ENCODE measurements at regions not wholly inside any gene's neighbourhood (a gene's known extent, or its start where the extent isn't known, plus 50 kb on each side); places are given as distances from the start of the nearest gene placed in this dataset.

- TF ChIP-seq, protein P1, sequence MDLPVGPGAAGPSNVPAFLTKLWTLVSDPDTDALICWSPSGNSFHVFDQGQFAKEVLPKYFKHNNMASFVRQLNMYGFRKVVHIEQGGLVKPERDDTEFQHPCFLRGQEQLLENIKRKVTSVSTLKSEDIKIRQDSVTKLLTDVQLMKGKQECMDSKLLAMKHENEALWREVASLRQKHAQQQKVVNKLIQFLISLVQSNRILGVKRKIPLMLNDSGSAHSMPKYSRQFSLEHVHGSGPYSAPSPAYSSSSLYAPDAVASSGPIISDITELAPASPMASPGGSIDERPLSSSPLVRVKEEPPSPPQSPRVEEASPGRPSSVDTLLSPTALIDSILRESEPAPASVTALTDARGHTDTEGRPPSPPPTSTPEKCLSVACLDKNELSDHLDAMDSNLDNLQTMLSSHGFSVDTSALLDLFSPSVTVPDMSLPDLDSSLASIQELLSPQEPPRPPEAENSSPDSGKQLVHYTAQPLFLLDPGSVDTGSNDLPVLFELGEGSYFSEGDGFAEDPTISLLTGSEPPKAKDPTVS (IDR thresholded peaks at IDR 0.05; ENCODE audit: low read depth, low read length) = no peak
- TF ChIP-seq CUX1 (IDR thresholded peaks at IDR 0.05; ENCODE audit: insufficient replicate concordance, low read depth, low read length) (no peak), E2F4 (IDR thresholded peaks at IDR 0.05; ENCODE audit: low read depth, low read length) (no peak), CBFB (IDR thresholded peaks at IDR 0.05; ENCODE audit: low read depth) (no peak), FOXK2 (IDR thresholded peaks at IDR 0.05) (no peak), ATF7 (IDR thresholded peaks at IDR 0.05; ENCODE audit: low read depth) (no peak), IRF5 (IDR thresholded peaks at IDR 0.05; ENCODE audit: borderline replicate concordance) (no peak)
- TF ChIP-seq, protein P2, sequence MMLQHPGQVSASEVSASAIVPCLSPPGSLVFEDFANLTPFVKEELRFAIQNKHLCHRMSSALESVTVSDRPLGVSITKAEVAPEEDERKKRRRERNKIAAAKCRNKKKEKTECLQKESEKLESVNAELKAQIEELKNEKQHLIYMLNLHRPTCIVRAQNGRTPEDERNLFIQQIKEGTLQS (IDR thresholded peaks at IDR 0.05; ENCODE audit: borderline replicate concordance, extremely low read depth, low read depth, low read length) = no peak
Measured at GRCh38 chr18:51478908-51479307, 281.4 kb upstream of the MEX3C start (continued).

Measured in GM12878 (cell line).